H1 (cell line): ENCODE measurements at regions not wholly inside any gene's neighbourhood (a gene's known extent, or its start where the extent isn't known, plus 50 kb on each side); places are given as distances from the start of the nearest gene placed in this dataset.

Source experiments
- FOSL1 ChIP-seq: IDR thresholded peaks from 2 replicates; pipeline ENCODE4 v1.6.1; 2011; ENCODE audit warnings: mild to moderate bottlenecking, low read depth, low read length, moderate library complexity; ENCODE audit not compliant: insufficient read depth
- HDAC6 ChIP-seq: IDR thresholded peaks from one replicate; pipeline ENCODE4 v1.7.1; 2012; ENCODE audit warnings: low read depth, mild to moderate bottlenecking, inconsistent platforms, low read length, moderate library complexity
- KDM1A ChIP-seq: fragments of 200-600, 300-600 bp; sonication (generic); IDR thresholded peaks from 2 replicates; pipeline ENCODE4 v1.7.1; 2016; ENCODE audit warnings: mild to moderate bottlenecking, low read length, borderline replicate concordance
- MAFK ChIP-seq: IDR thresholded peaks from 2 replicates; pipeline ENCODE4 v1.6.1; 2012; ENCODE audit warnings: low read depth, mild to moderate bottlenecking, improper control_type of control experiment, low read length
- SIN3A ChIP-seq, 2 experiments: IDR thresholded peaks in 1 of 2; conservative IDR thresholded peaks in 1 of 2; 2 replicates each; pipeline ENCODE4 v1.6.1; 2011 to 2012; ENCODE audit warnings: low read length in 2 of 2, improper control_type of control experiment in 1 of 2, low read depth in 1 of 2, mild to moderate bottlenecking in 1 of 2
- TCF12 ChIP-seq: IDR thresholded peaks from 2 replicates; pipeline ENCODE4 v1.6.1; 2011; ENCODE audit warnings: low read depth, mild to moderate bottlenecking, low read length
- TF ChIP-seq, protein P1 (sequence below), 3 experiments: IDR thresholded peaks; 1 replicate in 2 of 3; 2 replicates in 1 of 3; pipeline versions ENCODE4 v1.5.1 to v1.6.1; 2011; ENCODE audit warnings: low read length in 3 of 3, mild to moderate bottlenecking in 3 of 3, inconsistent platforms in 2 of 3, low read depth in 1 of 3, moderate library complexity in 1 of 3; ENCODE audit not compliant: insufficient read depth in 1 of 3; ENCODE audit errors: control extremely low read depth in 1 of 3

DNA sequence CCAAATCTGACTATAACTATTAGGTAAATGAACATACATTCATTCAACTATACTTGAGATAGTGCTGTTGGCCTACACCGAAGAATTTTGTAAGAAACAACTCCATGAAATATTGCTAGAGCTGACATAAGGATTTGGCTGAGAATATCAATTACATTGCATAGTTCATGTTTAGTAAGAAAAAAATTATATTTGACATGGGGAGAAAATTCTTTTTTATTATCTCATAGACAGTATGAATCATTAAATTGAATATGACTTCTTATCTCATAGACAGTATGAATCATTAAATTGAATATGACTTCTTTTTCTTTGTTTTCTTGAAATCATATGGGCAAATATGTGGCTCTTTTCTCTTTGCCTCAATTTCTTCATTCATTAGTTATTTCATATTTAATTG lies 212.3 kb upstream of the HSF2 start (continued):
- TF ChIP-seq KDM1A (no peak), MAFK (no peak), FOSL1 (no peak), HDAC6 (no peak), SIN3A (conservative IDR thresholded peaks at IDR 0.05 in 1 of 2, IDR thresholded peaks at IDR 0.05 in 1 of 2; ENCODE audit: low read depth in 1 of 2, low read length in 2 of 2) (no peak), TCF12 (no peak)
- TF ChIP-seq, protein P1, sequence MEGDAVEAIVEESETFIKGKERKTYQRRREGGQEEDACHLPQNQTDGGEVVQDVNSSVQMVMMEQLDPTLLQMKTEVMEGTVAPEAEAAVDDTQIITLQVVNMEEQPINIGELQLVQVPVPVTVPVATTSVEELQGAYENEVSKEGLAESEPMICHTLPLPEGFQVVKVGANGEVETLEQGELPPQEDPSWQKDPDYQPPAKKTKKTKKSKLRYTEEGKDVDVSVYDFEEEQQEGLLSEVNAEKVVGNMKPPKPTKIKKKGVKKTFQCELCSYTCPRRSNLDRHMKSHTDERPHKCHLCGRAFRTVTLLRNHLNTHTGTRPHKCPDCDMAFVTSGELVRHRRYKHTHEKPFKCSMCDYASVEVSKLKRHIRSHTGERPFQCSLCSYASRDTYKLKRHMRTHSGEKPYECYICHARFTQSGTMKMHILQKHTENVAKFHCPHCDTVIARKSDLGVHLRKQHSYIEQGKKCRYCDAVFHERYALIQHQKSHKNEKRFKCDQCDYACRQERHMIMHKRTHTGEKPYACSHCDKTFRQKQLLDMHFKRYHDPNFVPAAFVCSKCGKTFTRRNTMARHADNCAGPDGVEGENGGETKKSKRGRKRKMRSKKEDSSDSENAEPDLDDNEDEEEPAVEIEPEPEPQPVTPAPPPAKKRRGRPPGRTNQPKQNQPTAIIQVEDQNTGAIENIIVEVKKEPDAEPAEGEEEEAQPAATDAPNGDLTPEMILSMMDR (IDR thresholded peaks at IDR 0.05; ENCODE audit: control extremely low read depth in 1 of 3, insufficient read depth in 1 of 3, low read depth in 1 of 3, low read length in 3 of 3), result no peak
